ENCODE measurements at regions not wholly inside any gene's neighbourhood (a gene's known extent, or its start where the extent isn't known, plus 50 kb on each side); places are given as distances from the start of the nearest gene placed in this dataset.

DNA sequence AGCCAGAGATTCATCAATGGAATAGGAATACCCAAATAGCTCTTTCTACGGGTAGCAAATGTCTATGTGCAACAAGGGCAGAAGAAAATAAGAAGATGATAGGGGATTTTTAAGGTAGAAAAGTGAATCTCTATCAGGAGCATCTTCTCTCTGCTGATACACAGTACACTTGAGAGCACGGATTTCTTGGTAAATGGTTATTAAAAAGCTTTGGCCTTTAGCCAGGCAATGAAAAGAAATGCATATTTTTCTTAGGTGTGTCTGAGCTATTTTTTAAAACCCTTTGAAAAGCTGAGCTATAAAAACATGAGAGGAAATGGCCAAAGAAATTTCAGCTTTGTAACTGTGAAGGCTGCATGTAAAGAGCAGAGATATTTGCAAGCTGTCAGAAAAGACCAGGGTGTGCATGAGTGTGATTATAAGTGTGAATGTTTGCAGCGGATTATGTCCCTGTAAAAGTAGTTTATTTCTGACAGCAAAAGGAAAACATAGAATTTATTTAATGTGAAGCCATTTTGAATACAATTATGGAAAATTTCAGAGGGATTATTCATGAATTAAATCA, 487.1 kb upstream of the PIK3R1 start:
- no peak for TF ChIP-seq EZH2 (IDR thresholded peaks at IDR 0.05; ENCODE audit: borderline replicate concordance, insufficient read depth, low read depth, low read length, poor library complexity, severe bottlenecking)
- TF ChIP-seq, protein P1, sequence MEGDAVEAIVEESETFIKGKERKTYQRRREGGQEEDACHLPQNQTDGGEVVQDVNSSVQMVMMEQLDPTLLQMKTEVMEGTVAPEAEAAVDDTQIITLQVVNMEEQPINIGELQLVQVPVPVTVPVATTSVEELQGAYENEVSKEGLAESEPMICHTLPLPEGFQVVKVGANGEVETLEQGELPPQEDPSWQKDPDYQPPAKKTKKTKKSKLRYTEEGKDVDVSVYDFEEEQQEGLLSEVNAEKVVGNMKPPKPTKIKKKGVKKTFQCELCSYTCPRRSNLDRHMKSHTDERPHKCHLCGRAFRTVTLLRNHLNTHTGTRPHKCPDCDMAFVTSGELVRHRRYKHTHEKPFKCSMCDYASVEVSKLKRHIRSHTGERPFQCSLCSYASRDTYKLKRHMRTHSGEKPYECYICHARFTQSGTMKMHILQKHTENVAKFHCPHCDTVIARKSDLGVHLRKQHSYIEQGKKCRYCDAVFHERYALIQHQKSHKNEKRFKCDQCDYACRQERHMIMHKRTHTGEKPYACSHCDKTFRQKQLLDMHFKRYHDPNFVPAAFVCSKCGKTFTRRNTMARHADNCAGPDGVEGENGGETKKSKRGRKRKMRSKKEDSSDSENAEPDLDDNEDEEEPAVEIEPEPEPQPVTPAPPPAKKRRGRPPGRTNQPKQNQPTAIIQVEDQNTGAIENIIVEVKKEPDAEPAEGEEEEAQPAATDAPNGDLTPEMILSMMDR (IDR thresholded peaks at IDR 0.05) = no peak

All from B cell (primary cell).